HL-60 (cell line): ENCODE measurements at regions not wholly inside any gene's neighbourhood (a gene's known extent, or its start where the extent isn't known, plus 50 kb on each side); places are given as distances from the start of the nearest gene placed in this dataset.

Source experiments
- CTCF ChIP-seq: IDR thresholded peaks from one replicate; pipeline ENCODE4 v1.5.1; 2011; ENCODE audit warnings: low read length, control low read depth, inconsistent platforms; ENCODE audit not compliant: insufficient read depth
- POLR2AphosphoS5 ChIP-seq: IDR thresholded peaks from 2 replicates; pipeline ENCODE4 v1.6.1; 2012; ENCODE audit warnings: low read depth
- REST ChIP-seq: IDR thresholded peaks from 2 replicates; pipeline ENCODE4 v1.6.1; 2012; ENCODE audit warnings: low read depth; ENCODE audit not compliant: insufficient replicate concordance

GRCh38 chr10:42988069-42988468, 88.8 kb upstream of the RET start:
- TF ChIP-seq CTCF = no peak
- no peak for TF ChIP-seq REST
- TF ChIP-seq POLR2AphosphoS5 = no peak
